NB4 (cell line): ENCODE measurements at regions not wholly inside any gene's neighbourhood (a gene's known extent, or its start where the extent isn't known, plus 50 kb on each side); places are given as distances from the start of the nearest gene placed in this dataset.

Source experiments
- DNase-seq: peaks from one replicate; pipeline ENCODE4 v3.0.0; 2010; ENCODE audit warnings: low read depth
- H3K4me3 ChIP-seq: one replicate; pipeline ENCODE4 v1.5.1; 2011; ENCODE audit warnings: mild to moderate bottlenecking, low read depth, low read length, moderate library complexity
- CTCF ChIP-seq: IDR thresholded peaks from one replicate; pipeline ENCODE4 v1.5.1; 2012; ENCODE audit warnings: low read depth, low read length
- MYC ChIP-seq: IDR thresholded peaks from 2 replicates; pipeline ENCODE4 v1.6.1; 2011; ENCODE audit warnings: low read depth, low read length
- POLR2A ChIP-seq: IDR thresholded peaks from 2 replicates; pipeline ENCODE4 v1.6.1; 2011; ENCODE audit warnings: mild to moderate bottlenecking; ENCODE audit not compliant: insufficient read length; ENCODE audit errors: extremely low read depth
- TF ChIP-seq, protein P1 (sequence below): IDR thresholded peaks from 2 replicates; pipeline ENCODE4 v1.6.1; 2011; ENCODE audit warnings: low read depth, low read length

DNA sequence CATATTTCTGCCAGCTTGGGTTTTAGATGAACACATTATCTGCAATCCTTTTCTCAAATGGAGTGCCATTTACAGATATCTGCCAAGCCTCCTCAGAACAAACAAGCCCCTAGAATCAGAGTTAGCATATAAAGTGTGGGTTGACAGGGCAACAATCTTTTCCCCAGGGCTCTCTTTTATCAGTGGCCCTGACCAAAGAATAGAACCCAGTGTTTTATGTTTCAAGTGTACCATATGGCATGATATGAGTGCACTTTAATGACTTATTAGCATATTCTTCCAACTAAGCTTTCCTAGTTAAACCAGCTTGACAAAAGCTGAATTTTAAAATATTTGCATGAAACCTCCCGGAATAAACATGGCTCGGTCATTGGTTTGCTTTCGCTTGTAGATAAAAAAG lies 57.3 kb downstream of the EVX1 start:
- H3K4me3 ChIP-seq, result no peak overlapping the region
- TF ChIP-seq MYC, result no peak
- no peak for TF ChIP-seq POLR2A
- no peak for TF ChIP-seq CTCF
- TF ChIP-seq, protein P1, sequence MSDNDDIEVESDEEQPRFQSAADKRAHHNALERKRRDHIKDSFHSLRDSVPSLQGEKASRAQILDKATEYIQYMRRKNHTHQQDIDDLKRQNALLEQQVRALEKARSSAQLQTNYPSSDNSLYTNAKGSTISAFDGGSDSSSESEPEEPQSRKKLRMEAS, result no peak
- DNase-seq, result no peak

- peak; percentile 95 for DNase-seq
- no peak for TF ChIP-seq POLR2A
- TF ChIP-seq CTCF, result no peak
- TF ChIP-seq MYC, result no peak
- TF ChIP-seq, protein P1, result no peak
- H3K4me3 ChIP-seq, result no peak overlapping the region
Measured at GRCh38 chr7:27300421-27300820, 57.8 kb downstream of the EVX1 start.

DNA sequence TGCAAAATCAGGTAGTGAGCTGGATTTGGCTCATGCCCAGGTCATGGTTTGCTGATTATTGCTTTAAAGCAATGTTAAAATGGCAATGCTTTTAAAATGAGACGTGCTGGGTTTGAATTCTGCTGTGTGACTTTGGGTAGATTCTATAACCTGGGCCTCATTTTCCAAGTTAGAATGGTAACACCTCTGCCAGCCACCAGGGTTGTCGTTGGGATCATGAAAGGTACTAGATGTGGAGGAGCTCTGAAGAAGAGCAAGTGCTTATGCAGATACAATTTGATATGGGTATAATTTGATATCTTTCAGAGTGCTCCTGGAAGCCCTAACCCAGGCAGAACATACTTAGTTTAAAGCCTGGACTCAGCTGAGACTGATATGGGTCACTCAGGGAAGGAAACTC lies 60.0 kb downstream of the EVX1 start:
- TF ChIP-seq, protein P1, result no peak
- no peak for TF ChIP-seq MYC
- no peak for TF ChIP-seq CTCF
- TF ChIP-seq POLR2A, result no peak
- DNase-seq, result no peak
- no peak overlapping the region for H3K4me3 ChIP-seq

GRCh38 chr7:27303026-27303425 lies 60.4 kb downstream of the EVX1 start:
- TF ChIP-seq POLR2A (no peak), MYC (no peak), CTCF (no peak)
- TF ChIP-seq, protein P1, result no peak
- DNase-seq, result no peak
- H3K4me3 ChIP-seq, result no peak overlapping the region

DNA sequence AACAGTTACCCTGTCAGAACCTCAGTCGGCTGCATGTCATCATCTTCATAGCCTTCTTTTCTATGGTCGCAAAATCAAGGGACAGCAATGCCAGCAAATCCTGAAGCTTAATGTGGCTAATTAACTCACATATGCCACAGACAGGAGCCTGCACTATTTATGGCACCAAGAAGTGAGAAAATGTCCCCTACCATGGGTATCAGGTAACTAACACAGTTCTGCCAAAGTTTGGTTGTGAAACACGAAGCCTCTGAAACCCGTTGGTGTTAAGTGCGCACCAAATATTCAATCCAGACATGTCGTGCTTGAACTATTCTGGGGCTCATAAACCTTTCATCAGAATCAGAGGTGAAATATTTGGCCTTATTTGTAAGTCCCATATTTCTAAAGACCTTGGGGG lies 63.3 kb downstream of the EVX1 start:
- no peak for TF ChIP-seq MYC

DNA sequence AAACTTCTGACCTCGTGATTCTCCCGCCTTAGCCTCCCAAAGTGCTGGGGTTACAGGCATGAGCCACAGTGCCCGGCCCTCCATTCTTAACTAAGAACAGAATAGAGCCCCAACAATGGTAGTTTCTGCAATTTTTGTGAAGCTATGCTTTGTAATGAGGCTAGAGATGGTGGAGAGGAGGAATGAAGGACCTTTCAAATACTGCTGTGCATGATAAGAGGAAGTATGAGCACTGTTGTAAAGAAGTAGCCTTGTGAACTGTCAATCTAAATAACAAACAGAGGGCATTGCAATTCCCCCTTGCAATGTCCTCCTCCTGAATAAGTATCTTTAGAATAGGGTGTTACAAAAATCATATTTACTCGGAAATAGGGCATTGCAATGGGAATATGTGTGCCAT lies 70.2 kb downstream of the EVX1 start:
- H3K4me3 ChIP-seq, result no peak overlapping the region
- peak; percentile 34 for DNase-seq
- TF ChIP-seq, protein P1, result no peak
- TF ChIP-seq MYC (no peak), CTCF (no peak), POLR2A (no peak)

More for the DNA sequence above, 63.3 kb downstream of the EVX1 start:
- H3K4me3 ChIP-seq, result no peak overlapping the region
- no peak for DNase-seq
